H9 (cell line): ENCODE measurements at regions not wholly inside any gene's neighbourhood (a gene's known extent, or its start where the extent isn't known, plus 50 kb on each side); places are given as distances from the start of the nearest gene placed in this dataset.

ENCODE experiments used
- DNase-seq: peaks from one replicate; pipeline ENCODE4 v3.0.0-alpha.2; 2017
- H2AFZ ChIP-seq: one replicate; pipeline ENCODE4 v1.6.1; 2013; ENCODE audit warnings: mild to moderate bottlenecking, low read length, control low read depth, moderate library complexity
- H2AK5ac ChIP-seq: 2 replicates; pipeline ENCODE4 v1.6.1; 2013; ENCODE audit warnings: low read length, control low read depth, mixed read lengths; ENCODE audit not compliant: insufficient read length
- H2BK120ac ChIP-seq: one replicate; pipeline ENCODE4 v1.6.1; 2013; ENCODE audit warnings: low read depth, mild to moderate bottlenecking, low read length, control low read depth, inconsistent platforms; ENCODE audit not compliant: poor library complexity, severe bottlenecking
- H2BK12ac ChIP-seq: 2 replicates; pipeline ENCODE4 v1.6.1; 2013; ENCODE audit warnings: low read length, control low read depth, mixed read lengths, low read depth; ENCODE audit not compliant: insufficient read length
- H2BK15ac ChIP-seq: 2 replicates; pipeline ENCODE4 v1.6.1; 2013; ENCODE audit warnings: low read depth, low read length, control low read depth
- H2BK20ac ChIP-seq: one replicate; pipeline ENCODE4 v1.6.1; 2013; ENCODE audit warnings: low read depth, mild to moderate bottlenecking, low read length, control low read depth, inconsistent platforms; ENCODE audit not compliant: poor library complexity, severe bottlenecking
- H2BK5ac ChIP-seq: 2 replicates; pipeline ENCODE4 v1.6.1; 2013; ENCODE audit warnings: low read length, control low read depth, mixed read lengths; ENCODE audit not compliant: insufficient read length
- H3K14ac ChIP-seq: 2 replicates; pipeline ENCODE4 v1.6.1; 2013; ENCODE audit warnings: low read length, control low read depth; ENCODE audit not compliant: insufficient read depth
- H3K18ac ChIP-seq: 2 replicates; pipeline ENCODE4 v1.6.1; 2013; ENCODE audit warnings: low read depth, mild to moderate bottlenecking, mixed read lengths, low read length, control low read depth; ENCODE audit not compliant: insufficient read length
- H3K23ac ChIP-seq: 2 replicates; pipeline ENCODE4 v1.6.1; 2013; ENCODE audit warnings: low read length, control low read depth, mixed read lengths, low read depth; ENCODE audit not compliant: insufficient read length
- H3K23me2 ChIP-seq: 2 replicates; pipeline ENCODE4 v1.6.1; 2013; ENCODE audit warnings: low read depth, mild to moderate bottlenecking, mixed read lengths, low read length, control low read depth; ENCODE audit not compliant: insufficient read length, poor library complexity, severe bottlenecking
- H3K27ac ChIP-seq: 2 replicates; pipeline ENCODE4 v1.5.1; 2013; ENCODE audit warnings: low read length, control low read depth, mixed read lengths, low read depth; ENCODE audit not compliant: insufficient read length
- H3K27me3 ChIP-seq: 2 replicates; pipeline ENCODE4 v1.6.1; 2013; ENCODE audit warnings: low read length, control low read depth, inconsistent platforms; ENCODE audit not compliant: insufficient read depth
- H3K4ac ChIP-seq: 2 replicates; pipeline ENCODE4 v1.6.1; 2013; ENCODE audit warnings: low read depth, mild to moderate bottlenecking, control low read depth, inconsistent platforms, low read length, moderate library complexity
- H3K4me1 ChIP-seq: 2 replicates; pipeline ENCODE4 v1.6.1; 2013; ENCODE audit warnings: low read length, control low read depth, inconsistent platforms; ENCODE audit not compliant: insufficient read depth
- H3K4me2 ChIP-seq: 2 replicates; pipeline ENCODE4 v1.6.1; 2013; ENCODE audit warnings: low read length, control low read depth, mixed read lengths; ENCODE audit not compliant: insufficient read length, insufficient read depth
- H3K56ac ChIP-seq: 2 replicates; pipeline ENCODE4 v1.6.1; 2013; ENCODE audit warnings: low read depth, mild to moderate bottlenecking, mixed read lengths, low read length, control low read depth; ENCODE audit not compliant: insufficient read length
- H3K79me1 ChIP-seq: 2 replicates; pipeline ENCODE4 v1.6.1; 2013; ENCODE audit warnings: low read depth, mild to moderate bottlenecking, moderate library complexity, low read length, control low read depth, inconsistent platforms; ENCODE audit not compliant: insufficient read depth, poor library complexity, severe bottlenecking
- H3K79me2 ChIP-seq: 2 replicates; pipeline ENCODE4 v1.6.1; 2013; ENCODE audit warnings: low read length, control low read depth, inconsistent platforms; ENCODE audit not compliant: insufficient read depth
- H3K9ac ChIP-seq: 2 replicates; pipeline ENCODE4 v1.6.1; 2013; ENCODE audit warnings: low read length, control low read depth, mixed read lengths; ENCODE audit not compliant: insufficient read length; ENCODE audit errors: extremely low read depth
- H3K9me3 ChIP-seq: one replicate; pipeline ENCODE4 v1.6.1; 2013; ENCODE audit warnings: low read depth, low read length, inconsistent platforms; ENCODE audit not compliant: control insufficient read depth
- H3T11ph ChIP-seq: one replicate; pipeline ENCODE4 v1.6.1; 2013; ENCODE audit warnings: mild to moderate bottlenecking, low read length, control low read depth, inconsistent platforms
- H4K20me1 ChIP-seq: one replicate; pipeline ENCODE4 v1.6.1; 2013; ENCODE audit not compliant: control insufficient read depth, insufficient read length, insufficient read depth
- H4K5ac ChIP-seq: 2 replicates; pipeline ENCODE4 v1.6.1; 2013; ENCODE audit warnings: low read depth, mild to moderate bottlenecking, mixed read lengths, low read length, control low read depth; ENCODE audit not compliant: insufficient read length
- H4K8ac ChIP-seq: replicated peaks from 2 replicates; pipeline ENCODE4 v1.6.1; 2013; ENCODE audit warnings: low read length, control low read depth, mixed read lengths, low read depth; ENCODE audit not compliant: insufficient read length
- H4K91ac ChIP-seq: 2 replicates; pipeline ENCODE4 v1.6.1; 2013; ENCODE audit warnings: low read depth, mild to moderate bottlenecking, moderate library complexity, mixed read lengths, low read length, control low read depth; ENCODE audit not compliant: insufficient read length
- H3K27ac Mint-ChIP-seq, 3 experiments: 2 replicates in 2 of 3; 3 replicates in 1 of 3; pipeline ENCODE4 v1.8.0; 2020 to 2021; ENCODE audit warnings: mixed read lengths in 3 of 3, mild to moderate bottlenecking in 1 of 3, moderate library complexity in 1 of 3
- H3K27me3 Mint-ChIP-seq: 2 replicates; pipeline ENCODE4 v1.8.0; 2021; ENCODE audit warnings: low read depth, mild to moderate bottlenecking, moderate library complexity, mixed read lengths
- H3K36me3 Mint-ChIP-seq, 3 experiments: 2 replicates in 2 of 3; 3 replicates in 1 of 3; pipeline ENCODE4 v1.8.0; 2020 to 2021; ENCODE audit warnings: low read depth in 3 of 3, mixed read lengths in 3 of 3; ENCODE audit not compliant: insufficient read depth in 1 of 3
- H3K4me1 Mint-ChIP-seq, 2 experiments: 2 replicates each; pipeline ENCODE4 v1.8.0; 2020; ENCODE audit warnings: mixed read lengths in 2 of 2
- H3K4me3 Mint-ChIP-seq, 2 experiments: 2 replicates in 1 of 2; 3 replicates in 1 of 2; pipeline ENCODE4 v1.8.0; 2020 to 2021; ENCODE audit warnings: mild to moderate bottlenecking in 2 of 2, mixed read lengths in 2 of 2, moderate library complexity in 1 of 2
- H3K9me3 Mint-ChIP-seq, 2 experiments: 2 replicates in 1 of 2; 3 replicates in 1 of 2; pipeline ENCODE4 v1.8.0; 2020; ENCODE audit warnings: mild to moderate bottlenecking in 2 of 2, mixed read lengths in 2 of 2, moderate library complexity in 1 of 2
- CTCF ChIP-seq: fragments of 200-600 bp; sonication (generic); conservative IDR thresholded peaks from 3 replicates; pipeline ENCODE4 v1.8.0; 2021; ENCODE audit warnings: antibody characterized with exemption, mild to moderate bottlenecking
- WGBS: extraction: QIAGEN DNeasy Blood & Tissue Kit; methylation state at CpG from one replicate; pipeline ENCODE4 v1.1.7; 2013; ENCODE audit warnings: missing lambda C conversion rate, low lambda C conversion rate, mixed read lengths; ENCODE audit not compliant: insufficient read length; ENCODE audit errors: extremely low coverage; 5-methylcytosine and 5-hydroxymethylcytosine counted together

GRCh38 chr3:64400706-64401105, 175.4 kb upstream of the PRICKLE2 start:
- no peak overlapping the region for H2BK20ac ChIP-seq
- H3K9ac ChIP-seq = no peak overlapping the region
- H4K8ac ChIP-seq = no peak overlapping the region
- H3K4me2 ChIP-seq = no peak overlapping the region
- no peaks in the 10 kb centered on the region for H3K23me2 ChIP-seq
- H3K14ac ChIP-seq = no peak overlapping the region
- H3K9me3 ChIP-seq = no peaks in the 10 kb centered on the region
- H3K56ac ChIP-seq = no peak overlapping the region
- H3K79me1 ChIP-seq = no peaks in the 10 kb centered on the region
- H2BK5ac ChIP-seq = no peak overlapping the region
- H4K5ac ChIP-seq = no peak overlapping the region
- no peak overlapping the region for H3T11ph ChIP-seq
- H2AFZ ChIP-seq = no peak overlapping the region
- no peak overlapping the region for H3K27ac ChIP-seq
- no peaks in the 10 kb centered on the region for H3K27me3 ChIP-seq
- no peaks in the 10 kb centered on the region for H3K36me3 Mint-ChIP-seq
- no peak overlapping the region for H3K4me3 Mint-ChIP-seq
- H3K4me1 Mint-ChIP-seq = peaks cover 16 to 19% of the 10 kb centered on the region in 2 experiments
- no peak for TF ChIP-seq CTCF
- H4K91ac ChIP-seq = no peak overlapping the region
- H3K23ac ChIP-seq = no peak overlapping the region
- no peak overlapping the region for H2AK5ac ChIP-seq
- no peak overlapping the region for H3K18ac ChIP-seq
- H3K4ac ChIP-seq = no peak overlapping the region
- no peaks in the 10 kb centered on the region for H3K79me2 ChIP-seq
- no peaks in the 10 kb centered on the region for H3K27me3 Mint-ChIP-seq
- no peak overlapping the region for H2BK120ac ChIP-seq
- no CpG with 5 or more reads among the region's 3 CpGs for WGBS
- no peak overlapping the region; a peak in 1 of 7 replicates for H3K27ac Mint-ChIP-seq
- H2BK12ac ChIP-seq = no peak overlapping the region
- H2BK15ac ChIP-seq = no peak overlapping the region
- DNase-seq = no peak
- H4K20me1 ChIP-seq = no peaks in the 10 kb centered on the region
- H3K4me1 ChIP-seq = no peaks in the 10 kb centered on the region
- H3K9me3 Mint-ChIP-seq = no peaks in the 10 kb centered on the region
